Pancreas (tissue), 10 donors: ENCODE measurements at regions not wholly inside any gene's neighbourhood (a gene's known extent, or its start where the extent isn't known, plus 50 kb on each side); places are given as distances from the start of the nearest gene placed in this dataset.

Source experiments
- ATAC-seq, 4 donors: fragments of 200-7000 bp; cut with Tn5 transposase; one replicate each; pipeline versions ENCODE4 v1.8.0 to v1.9.1; 2020; ENCODE audit warnings: mild to moderate bottlenecking in 4 of 4, moderate library complexity in 4 of 4
- DNase-seq, 6 donors: peaks; one replicate each; pipeline ENCODE4 v3.0.0-alpha.2; 2020
- FAIRE-seq: peaks from 2 replicates; lab custom pipeline; 2012; peaks lifted over from hg19 to GRCh38; lab: Jason Lieb, UNC
- H3K27ac ChIP-seq, 4 donors: fragments of 200-600 bp; sonication (generic); 1 replicate in 3 of 4; 2 replicates in 1 of 4; pipeline versions ENCODE4 v1.5.0 to v1.8.0; 2020
- H3K27me3 ChIP-seq, 4 donors: fragments of 200-600 bp; one replicate each; pipeline ENCODE4 v1.8.0; 2021
- H3K36me3 ChIP-seq, 3 donors: fragments of 200-600 bp; sonication (generic) in 1 of 3; one replicate each; pipeline versions ENCODE4 v1.5.0 to v1.8.0; 2020 to 2021
- H3K4me1 ChIP-seq, 3 donors: fragments of 200-600 bp; one replicate each; pipeline ENCODE4 v1.8.0; 2021
- H3K4me3 ChIP-seq, 4 donors: fragments of 200-600 bp; sonication (generic) in 2 of 4; one replicate each; pipeline versions ENCODE4 v1.5.0 to v1.8.0; 2020 to 2021
- H3K9me3 ChIP-seq, 4 donors: fragments of 200-600 bp; one replicate each; pipeline ENCODE4 v1.8.0; 2021
- CTCF ChIP-seq, 4 donors: fragments of 200-600 bp; sonication (generic) in 3 of 4; IDR thresholded peaks; one replicate each; pipeline versions ENCODE4 v1.5.0 to v1.8.0; 2021; ENCODE audit warnings: antibody characterized with exemption in 4 of 4
- WGBS, 2 donors: extraction: QIAGEN DNeasy Blood & Tissue Kit; methylation state at CpG; one replicate each; pipeline ENCODE4 v1.1.7; 2013; 5-methylcytosine and 5-hydroxymethylcytosine counted together
- intact Hi-C, 3 donors: fragments of 100-400 bp; cut with DNase I; formaldehyde crosslinking; loops; one replicate each; pipeline versions ENCODE4 v1.11.1 to v1.14.2; 2022
- donor health status: healthy with polysubstance abuse.
- donor health status: DM: no; HTN: no; CAD: no; lungs with moderate emphysema.
- donor health status: DM: no; HTN: no; CAD: no.
- donor health status: control.
- donor health status: control.
- donor health status: Bipolar disorder and iron deficiency.
- donor health status: DM: yes; HTN: yes; CAD: no.
- donor health status: DM: no; HTN: no; CAD: no.
- donor health status: DM: no; HTN: no; CAD: no.
- donor health status: DM: yes; HTN: yes; CAD: no.

- Histone ChIP-seq H3K4me1 (no peaks in the 10 kb centered on the region), H3K9me3 (no peaks in the 10 kb centered on the region), H3K36me3 (no peaks in the 10 kb centered on the region), H3K4me3 (no peak overlapping the region), H3K27ac (no peak overlapping the region), H3K27me3 (peaks cover 0 to 8% (median 0%) of the 10 kb centered on the region in 4 donors)
- intact Hi-C loops: no loop called here
- WGBS, 2 donors: 44 to 92% methylated on average over 1 of the region's 1 CpG
- DNase-seq (no peak), ATAC-seq (no peak), FAIRE-seq (no peak)
- TF ChIP-seq CTCF (IDR thresholded peaks at IDR 0.05): no peak
Observed at GRCh38 chr6:9553002-9553401, 861.9 kb downstream of the TFAP2A start.

- Histone ChIP-seq H3K27me3 (peaks cover 0 to 4% (median 0%) of the 10 kb centered on the region in 4 donors), H3K9me3 (no peaks in the 10 kb centered on the region), H3K27ac (no peak overlapping the region), H3K4me1 (peaks cover 0 to 3% (median 0%) of the 10 kb centered on the region in 3 donors), H3K36me3 (no peaks in the 10 kb centered on the region), H3K4me3 (no peak overlapping the region)
- ATAC-seq (no peak), FAIRE-seq (no peak), DNase-seq (no peak)
- no peak for TF ChIP-seq CTCF (IDR thresholded peaks at IDR 0.05)
- 65 to 73% methylated on average over 5 of the region's 5 CpGs for WGBS, 2 donors
- intact Hi-C loops: no loop called here
Observed at GRCh38 chr6:9543649-9544048, 871.2 kb downstream of the TFAP2A start.

GRCh38 chr6:9540534-9541126 lies 874.2 kb downstream of the TFAP2A start:
- ATAC-seq: peak in 3 of 4 donors; percentile 46 to 57 (median 51)
- 46 to 57% methylated on average over 2 of the region's 2 CpGs for WGBS, 2 donors
- no peaks in the 10 kb centered on the region for H3K27me3 ChIP-seq
- intact Hi-C loops: no loop called here
- FAIRE-seq: no peak
- no peaks in the 10 kb centered on the region for H3K36me3 ChIP-seq
- no peak overlapping the region for H3K4me3 ChIP-seq
- H3K27ac ChIP-seq: no peak overlapping the region
- DNase-seq: no peak
- H3K4me1 ChIP-seq: peaks cover 0 to 3% (median 0%) of the 10 kb centered on the region in 3 donors
- no peaks in the 10 kb centered on the region for H3K9me3 ChIP-seq
- peak; percentile 54 to 67 (median 59) for TF ChIP-seq CTCF (IDR thresholded peaks at IDR 0.05)

GRCh38 chr6:9540126-9540525 lies 874.7 kb downstream of the TFAP2A start:
- H3K27ac ChIP-seq: no peak overlapping the region
- no peak overlapping the region for H3K4me3 ChIP-seq
- no peaks in the 10 kb centered on the region for H3K36me3 ChIP-seq
- FAIRE-seq: no peak
- no peak for ATAC-seq
- intact Hi-C loops: no loop called here
- H3K27me3 ChIP-seq: no peaks in the 10 kb centered on the region
- no peak for DNase-seq
- no peak for TF ChIP-seq CTCF (IDR thresholded peaks at IDR 0.05)
- no peaks in the 10 kb centered on the region for H3K9me3 ChIP-seq
- H3K4me1 ChIP-seq: peaks cover 0 to 3% (median 0%) of the 10 kb centered on the region in 3 donors

- TF ChIP-seq CTCF (IDR thresholded peaks at IDR 0.05): no peak
- no peak overlapping the region for H3K4me3 ChIP-seq
- no peaks in the 10 kb centered on the region for H3K9me3 ChIP-seq
- DNase-seq (no peak), ATAC-seq (peak in 2 of 4 donors; percentile 27 to 59), FAIRE-seq (no peak)
- intact Hi-C loops: no loop called here
- H3K27ac ChIP-seq: no peak overlapping the region
- 16% methylated on average over 4 of the region's 4 CpGs for WGBS, 2 donors
- H3K4me1 ChIP-seq: peaks cover 0 to 3% (median 0%) of the 10 kb centered on the region in 3 donors
- H3K27me3 ChIP-seq: no peaks in the 10 kb centered on the region
- no peaks in the 10 kb centered on the region for H3K36me3 ChIP-seq
Observed at GRCh38 chr6:9539231-9539755, 875.6 kb downstream of the TFAP2A start.
